WTC11 (cell line): ENCODE measurements at regions not wholly inside any gene's neighbourhood (a gene's known extent, or its start where the extent isn't known, plus 50 kb on each side); places are given as distances from the start of the nearest gene placed in this dataset.
A peak's percentile ranks its signal among the peaks of the same experiment; 100 is the strongest.

Experiments
- ATAC-seq: fragments of 200-7000 bp; cut with Tn5 transposase; 2 replicates; pipeline ENCODE4 v1.10.0; 2021; ENCODE audit warnings: mild to moderate bottlenecking, moderate library complexity
- CTCF ChIA-PET: fragments of 300-600 bp; sonication (Branson Sonifier 250); formaldehyde crosslinking; loops from one replicate; lab custom pipeline; 2021; ENCODE audit warnings: antibody characterized with exemption; lab: Charles Lee
- POLR2A ChIA-PET: fragments of 350-600 bp; sonication (Branson Sonifier 250); formaldehyde crosslinking; loops from one replicate; lab custom pipeline; 2021; ENCODE audit warnings: antibody characterized with exemption; lab: Charles Lee
- DNase-seq: peaks from one replicate; pipeline ENCODE4 v3.0.0; 2021; ENCODE audit warnings: low spot score
- H3K27ac Mint-ChIP-seq: 2 replicates; pipeline ENCODE4 v1.8.0; 2021; ENCODE audit warnings: mixed read lengths
- H3K27me3 Mint-ChIP-seq: 2 replicates; pipeline ENCODE4 v1.8.0; 2021; ENCODE audit warnings: low read depth, mild to moderate bottlenecking, moderate library complexity, mixed read lengths
- H3K36me3 Mint-ChIP-seq: 2 replicates; pipeline ENCODE4 v1.8.0; 2021; ENCODE audit warnings: mixed read lengths
- H3K4me1 Mint-ChIP-seq: 2 replicates; pipeline ENCODE4 v1.8.0; 2022; ENCODE audit warnings: mixed read lengths
- H3K4me3 Mint-ChIP-seq: 2 replicates; pipeline ENCODE4 v1.8.0; 2021; ENCODE audit warnings: mild to moderate bottlenecking, moderate library complexity, mixed read lengths
- H3K9me3 Mint-ChIP-seq: 2 replicates; pipeline ENCODE4 v1.8.0; 2021; ENCODE audit warnings: mixed read lengths
- AR ChIP-seq: fragments of 250-450 bp; sonication (Bioruptor Pico); IDR thresholded peaks from 2 replicates; pipeline ENCODE4 v1.9.0; 2021; ENCODE audit warnings: mild to moderate bottlenecking
- ATF2 ChIP-seq: sonication (generic); formaldehyde crosslinking; IDR thresholded peaks from 2 replicates; pipeline ENCODE4 v1.8.1; 2022; ENCODE audit warnings: low read depth, missing genetic modification reagents, borderline replicate concordance
- CDX4 ChIP-seq: fragments of 250-450 bp; sonication (Bioruptor Pico); IDR thresholded peaks from 2 replicates; pipeline ENCODE4 v1.9.0; 2021; ENCODE audit warnings: moderate library complexity, mild to moderate bottlenecking, inconsistent platforms, borderline replicate concordance
- CTCF ChIP-seq: fragments of 200-600 bp; IDR thresholded peaks from 2 replicates; pipeline ENCODE4 v1.8.0; 2022; ENCODE audit warnings: antibody characterized with exemption
- ESRRA ChIP-seq: sonication (generic); formaldehyde crosslinking; IDR thresholded peaks from 2 replicates; pipeline ENCODE4 v1.8.1; 2022; ENCODE audit warnings: mild to moderate bottlenecking, missing genetic modification reagents, borderline replicate concordance
- FOXJ3 ChIP-seq: sonication (generic); formaldehyde crosslinking; IDR thresholded peaks from 2 replicates; pipeline ENCODE4 v1.9.0; 2021; ENCODE audit warnings: missing genetic modification reagents, mild to moderate bottlenecking, borderline replicate concordance
- FOXP1 ChIP-seq: sonication (generic); formaldehyde crosslinking; IDR thresholded peaks from 2 replicates; pipeline ENCODE4 v1.8.0; 2022; ENCODE audit warnings: missing genetic modification reagents, mild to moderate bottlenecking, moderate library complexity, borderline replicate concordance
- GABPB1 ChIP-seq: sonication (generic); formaldehyde crosslinking; IDR thresholded peaks from 2 replicates; pipeline ENCODE4 v1.8.1; 2023; ENCODE audit warnings: mild to moderate bottlenecking, missing genetic modification reagents
- JAZF1 ChIP-seq: fragments of 250-450 bp; sonication (Bioruptor Pico); IDR thresholded peaks from 2 replicates; pipeline ENCODE4 v1.9.0; 2021; ENCODE audit warnings: moderate library complexity, mild to moderate bottlenecking, inconsistent platforms
- NFYB ChIP-seq: sonication (generic); formaldehyde crosslinking; conservative IDR thresholded peaks from 2 replicates; pipeline ENCODE4 v1.8.0; 2022; ENCODE audit warnings: low read depth, missing genetic modification reagents
- PREB ChIP-seq: sonication (generic); formaldehyde crosslinking; IDR thresholded peaks from 2 replicates; pipeline ENCODE4 v1.8.1; 2022; ENCODE audit warnings: mild to moderate bottlenecking, missing genetic modification reagents, moderate library complexity, borderline replicate concordance
- PRRX2 ChIP-seq: fragments of 250-450 bp; sonication (Bioruptor Pico); IDR thresholded peaks from 2 replicates; pipeline ENCODE4 v1.8.0; 2021; ENCODE audit warnings: mild to moderate bottlenecking
- RORB ChIP-seq: fragments of 250-450 bp; sonication (Bioruptor Pico); IDR thresholded peaks from 2 replicates; pipeline ENCODE4 v1.9.0; 2021; ENCODE audit warnings: mild to moderate bottlenecking
- TCF7 ChIP-seq: sonication (generic); formaldehyde crosslinking; IDR thresholded peaks from 2 replicates; pipeline ENCODE4 v1.8.0; 2022; ENCODE audit warnings: mild to moderate bottlenecking, low read depth, missing genetic modification reagents, moderate library complexity
- TEAD4 ChIP-seq: sonication (generic); formaldehyde crosslinking; IDR thresholded peaks from 2 replicates; pipeline ENCODE4 v1.8.0; 2022; ENCODE audit warnings: mild to moderate bottlenecking, missing genetic modification reagents
- USF2 ChIP-seq: sonication (generic); formaldehyde crosslinking; IDR thresholded peaks from 2 replicates; pipeline ENCODE4 v1.8.1; 2023; ENCODE audit warnings: mild to moderate bottlenecking, missing genetic modification reagents, moderate library complexity
- ZBTB21 ChIP-seq: sonication (generic); formaldehyde crosslinking; IDR thresholded peaks from 2 replicates; pipeline ENCODE4 v1.8.1; 2023; ENCODE audit warnings: mild to moderate bottlenecking, missing genetic modification reagents, borderline replicate concordance
- ZBTB43 ChIP-seq: sonication (generic); formaldehyde crosslinking; IDR thresholded peaks from 2 replicates; pipeline ENCODE4 v1.8.1; 2023; ENCODE audit warnings: mild to moderate bottlenecking, missing genetic modification reagents
- ZNF396 ChIP-seq: fragments of 250-450 bp; sonication (Bioruptor Pico); IDR thresholded peaks from 2 replicates; pipeline ENCODE4 v1.8.0; 2021; ENCODE audit warnings: mild to moderate bottlenecking, moderate library complexity, borderline replicate concordance
- ZNF423 ChIP-seq: fragments of 250-450 bp; sonication (Bioruptor Pico); IDR thresholded peaks from 2 replicates; pipeline ENCODE4 v2.1.2; 2022; ENCODE audit warnings: mild to moderate bottlenecking, moderate library complexity
- ZSCAN18 ChIP-seq: fragments of 250-450 bp; sonication (Bioruptor Pico); IDR thresholded peaks from 2 replicates; pipeline ENCODE4 v2.1.2; 2022; ENCODE audit warnings: mild to moderate bottlenecking, moderate library complexity

GRCh38 chr6:67877288-67877687, 757.8 kb upstream of the ADGRB3 start:
- Mint-ChIP-seq H3K36me3 (peaks cover 24% of the 10 kb centered on the region), H3K4me3 (no peak overlapping the region), H3K4me1 (peaks cover 7% of the 10 kb centered on the region), H3K27me3 (no peaks in the 10 kb centered on the region), H3K9me3 (peaks cover 38% of the 10 kb centered on the region), H3K27ac (peak overlapping the region; percentile 82; the same call in 1 of the 2 replicates)
- TF ChIP-seq GABPB1 (CRISPR knock-in tag): no peak
- no peak for TF ChIP-seq ZNF423 (CRISPR knock-in tag)
- TF ChIP-seq ZBTB21 (CRISPR knock-in tag): no peak
- TF ChIP-seq CTCF: no peak
- TF ChIP-seq FOXP1 (CRISPR knock-in tag): no peak
- TF ChIP-seq RORB: no peak
- no peak for TF ChIP-seq TEAD4 (CRISPR knock-in tag)
- TF ChIP-seq PRRX2: no peak
- no peak for TF ChIP-seq ZSCAN18
- ChIA-PET CTCF (no interaction called here), POLR2A (no interaction called here)
- ATAC-seq (no peak), DNase-seq (no peak)

GRCh38 chr6:67875877-67876383, 759.2 kb upstream of the ADGRB3 start:
- H3K36me3 Mint-ChIP-seq: peaks cover 24% of the 10 kb centered on the region
- H3K4me1 Mint-ChIP-seq: peaks cover 7% of the 10 kb centered on the region
- no peak overlapping the region for H3K27ac Mint-ChIP-seq
- ChIA-PET CTCF (no interaction called here), POLR2A (no interaction called here)
- H3K27me3 Mint-ChIP-seq: no peaks in the 10 kb centered on the region
- no peak for DNase-seq
- no peak for TF ChIP-seq TEAD4 (CRISPR knock-in tag)
- no peak for ATAC-seq
- H3K4me3 Mint-ChIP-seq: no peak overlapping the region
- peaks cover 38% of the 10 kb centered on the region for H3K9me3 Mint-ChIP-seq

GRCh38 chr6:67870321-67870720, 764.8 kb upstream of the ADGRB3 start:
- Mint-ChIP-seq H3K36me3 (peaks cover 21% of the 10 kb centered on the region), H3K4me3 (no peak overlapping the region), H3K27ac (no peak overlapping the region), H3K9me3 (peaks cover 22% of the 10 kb centered on the region), H3K27me3 (no peaks in the 10 kb centered on the region), H3K4me1 (no peaks in the 10 kb centered on the region; the same call in 1 of the 2 replicates)
- POLR2A ChIA-PET: no interaction called here
- ATAC-seq (no peak), DNase-seq (no peak)
- CTCF ChIA-PET: no interaction called here
- TF ChIP-seq ZBTB43 (CRISPR knock-in tag) (no peak), TCF7 (CRISPR knock-in tag) (no peak), ZBTB21 (CRISPR knock-in tag) (no peak), CDX4 (CRISPR knock-in tag) (no peak), ESRRA (no peak), JAZF1 (CRISPR knock-in tag) (no peak), USF2 (CRISPR knock-in tag) (no peak), AR (CRISPR knock-in tag) (no peak), ATF2 (CRISPR knock-in tag) (no peak), ZNF396 (CRISPR knock-in tag) (no peak), PREB (CRISPR knock-in tag) (no peak), FOXJ3 (CRISPR knock-in tag) (no peak), NFYB (CRISPR knock-in tag) (no peak)
